ENCODE measurements at regions not wholly inside any gene's neighbourhood (a gene's known extent, or its start where the extent isn't known, plus 50 kb on each side); places are given as distances from the start of the nearest gene placed in this dataset.

DNA sequence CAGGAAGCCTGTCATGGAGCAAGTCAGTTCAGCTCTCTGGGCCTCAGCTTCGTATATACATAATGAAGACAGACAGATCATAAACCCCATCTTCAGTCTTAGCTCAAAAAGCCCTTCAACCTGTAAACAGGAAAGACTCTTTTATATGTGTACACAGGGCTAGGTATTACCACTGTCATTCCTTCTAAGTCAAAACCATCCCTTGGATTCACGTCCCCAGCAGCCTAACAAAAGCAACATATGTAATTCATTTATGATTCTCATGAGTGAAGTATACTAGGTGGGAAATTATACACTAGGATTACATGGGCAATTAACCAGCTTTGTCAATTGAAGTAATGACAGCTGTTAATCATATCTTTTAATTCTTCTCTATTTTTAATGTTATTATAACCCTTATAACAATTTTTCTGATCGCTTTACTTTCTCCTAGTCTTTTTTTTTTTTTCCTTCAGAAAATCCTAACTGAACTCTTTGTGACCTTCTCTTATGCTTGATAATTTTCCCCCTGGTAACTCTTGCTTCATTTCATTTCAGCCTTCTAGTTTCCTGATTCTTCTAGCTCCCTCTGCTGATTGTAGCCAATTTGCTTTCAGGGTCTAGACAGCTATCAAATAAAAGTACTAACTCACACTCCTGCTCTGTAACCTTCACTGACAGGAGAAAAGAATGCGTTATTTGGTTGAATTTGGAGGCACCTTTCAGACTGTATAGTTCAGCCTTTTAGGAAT is 99.7 kb downstream of the RBM43 start:
- TF ChIP-seq, protein P1, sequence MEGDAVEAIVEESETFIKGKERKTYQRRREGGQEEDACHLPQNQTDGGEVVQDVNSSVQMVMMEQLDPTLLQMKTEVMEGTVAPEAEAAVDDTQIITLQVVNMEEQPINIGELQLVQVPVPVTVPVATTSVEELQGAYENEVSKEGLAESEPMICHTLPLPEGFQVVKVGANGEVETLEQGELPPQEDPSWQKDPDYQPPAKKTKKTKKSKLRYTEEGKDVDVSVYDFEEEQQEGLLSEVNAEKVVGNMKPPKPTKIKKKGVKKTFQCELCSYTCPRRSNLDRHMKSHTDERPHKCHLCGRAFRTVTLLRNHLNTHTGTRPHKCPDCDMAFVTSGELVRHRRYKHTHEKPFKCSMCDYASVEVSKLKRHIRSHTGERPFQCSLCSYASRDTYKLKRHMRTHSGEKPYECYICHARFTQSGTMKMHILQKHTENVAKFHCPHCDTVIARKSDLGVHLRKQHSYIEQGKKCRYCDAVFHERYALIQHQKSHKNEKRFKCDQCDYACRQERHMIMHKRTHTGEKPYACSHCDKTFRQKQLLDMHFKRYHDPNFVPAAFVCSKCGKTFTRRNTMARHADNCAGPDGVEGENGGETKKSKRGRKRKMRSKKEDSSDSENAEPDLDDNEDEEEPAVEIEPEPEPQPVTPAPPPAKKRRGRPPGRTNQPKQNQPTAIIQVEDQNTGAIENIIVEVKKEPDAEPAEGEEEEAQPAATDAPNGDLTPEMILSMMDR (IDR thresholded peaks at IDR 0.05; ENCODE audit: low read depth, low read length) = peak; percentile 9
- TF ChIP-seq MYC (IDR thresholded peaks at IDR 0.05; ENCODE audit: low read depth, low read length) (no peak), POLR2A (IDR thresholded peaks at IDR 0.05; ENCODE audit: extremely low read depth, insufficient read length) (no peak)
- TF ChIP-seq, protein P2, sequence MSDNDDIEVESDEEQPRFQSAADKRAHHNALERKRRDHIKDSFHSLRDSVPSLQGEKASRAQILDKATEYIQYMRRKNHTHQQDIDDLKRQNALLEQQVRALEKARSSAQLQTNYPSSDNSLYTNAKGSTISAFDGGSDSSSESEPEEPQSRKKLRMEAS (IDR thresholded peaks at IDR 0.05; ENCODE audit: low read depth, low read length) = no peak

Measured in NB4 (cell line).